Tongue (tissue), 1 donor: ENCODE measurements at regions not wholly inside any gene's neighbourhood (a gene's known extent, or its start where the extent isn't known, plus 50 kb on each side); places are given as distances from the start of the nearest gene placed in this dataset.
"Not testable (repeated sequence)": the region's sequence is repeated elsewhere in the genome, so short reads cannot be mapped to it uniquely, and the experiment has no call there.

Experiments
- DNase-seq: peaks from one replicate; pipeline ENCODE4 v3.0.0-alpha.2; 2015

- no peak for DNase-seq
Measured at GRCh38 chr2:16199882-16200553, 259.7 kb downstream of the MYCN start.

- not testable (repeated sequence) for DNase-seq
Measured at GRCh38 chr2:16199241-16199640, 258.9 kb downstream of the MYCN start.

GRCh38 chr2:16198166-16198912, 258.0 kb downstream of the MYCN start:
- DNase-seq, result no peak

- no peak for DNase-seq
Measured at GRCh38 chr2:16197504-16198147, 257.3 kb downstream of the MYCN start.

GRCh38 chr2:16196687-16197503, 256.5 kb downstream of the MYCN start:
- DNase-seq, result no peak

GRCh38 chr2:16195681-16196070, 255.3 kb downstream of the MYCN start:
- no peak for DNase-seq

GRCh38 chr2:16194931-16195680, 254.8 kb downstream of the MYCN start:
- no peak for DNase-seq

GRCh38 chr2:16194530-16194929, 254.2 kb downstream of the MYCN start:
- no peak for DNase-seq

- DNase-seq, result no peak
Measured at GRCh38 chr2:16194096-16194390, 253.7 kb downstream of the MYCN start.

- no peak for DNase-seq
Measured at GRCh38 chr2:16192416-16193216, 252.3 kb downstream of the MYCN start.

- no peak for DNase-seq
Measured at GRCh38 chr2:16191431-16192200, 251.3 kb downstream of the MYCN start.

- DNase-seq, result no peak
Measured at GRCh38 chr2:16190446-16191270, 250.3 kb downstream of the MYCN start.

GRCh38 chr2:16189836-16190160, 249.4 kb downstream of the MYCN start:
- no peak for DNase-seq

- no peak for DNase-seq
Measured at GRCh38 chr2:16189029-16189835, 248.9 kb downstream of the MYCN start.

GRCh38 chr2:16188261-16188890, 248.0 kb downstream of the MYCN start:
- DNase-seq, result no peak

- DNase-seq, result no peak
Measured at GRCh38 chr2:16187482-16187817, 247.1 kb downstream of the MYCN start.

- DNase-seq, result no peak
Measured at GRCh38 chr2:16186661-16187481, 246.5 kb downstream of the MYCN start.
